ENCODE measurements at regions not wholly inside any gene's neighbourhood (a gene's known extent, or its start where the extent isn't known, plus 50 kb on each side); places are given as distances from the start of the nearest gene placed in this dataset.

DNA sequence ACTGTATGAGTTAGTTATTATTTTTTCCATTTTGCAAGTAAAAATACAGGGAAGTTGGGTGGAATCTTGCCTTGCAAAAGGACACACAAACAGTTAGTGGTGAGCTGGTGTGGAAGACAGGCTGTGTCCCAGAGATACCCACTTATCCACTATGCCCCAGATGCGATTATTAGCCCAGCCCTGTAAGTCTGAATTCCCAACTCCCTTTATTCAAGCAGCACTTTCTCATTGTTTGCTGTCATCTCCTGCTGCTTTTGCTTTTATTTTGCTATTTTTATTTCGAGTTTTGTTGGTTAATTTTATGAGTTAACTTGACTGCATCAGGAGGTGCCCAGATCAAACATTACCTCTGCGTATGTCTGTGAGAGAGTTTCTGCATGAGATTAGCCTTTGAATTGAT, 239.4 kb downstream of the DOK5 start:
- H3K27ac ChIP-seq (ENCODE audit: insufficient read depth, low read length): no peak overlapping the region
- no peak overlapping the region for H3K4me3 ChIP-seq (replicated peaks in 1 of 4; ENCODE audit: control extremely low read depth in 1 of 4, insufficient read depth in 1 of 4, low read depth in 3 of 4, low read length in 4 of 4)
- no peak overlapping the region for H3K4me2 ChIP-seq (ENCODE audit: extremely low read depth, insufficient read depth, low read length)
- no peaks in the 10 kb centered on the region for H3K79me2 ChIP-seq (ENCODE audit: control insufficient read depth, insufficient read depth, low read length)
- H3K27me3 ChIP-seq (ENCODE audit: control insufficient read depth, insufficient read depth, low read length): no peaks in the 10 kb centered on the region
- no peaks in the 10 kb centered on the region for H3K4me1 ChIP-seq (ENCODE audit: control insufficient read depth, extremely low read depth, insufficient read depth, low read length)
- H3K9me3 ChIP-seq (ENCODE audit: control insufficient read depth, insufficient read depth, low read depth, low read length): no peaks in the 10 kb centered on the region
- no peak overlapping the region for H2AFZ ChIP-seq (ENCODE audit: low read length)
- H3K9ac ChIP-seq (ENCODE audit: insufficient read depth, low read length): no peak overlapping the region
- no peak for TF ChIP-seq EZH2 (IDR thresholded peaks at IDR 0.05; ENCODE audit: low read length, missing control alignments)
- TF ChIP-seq, protein P1, sequence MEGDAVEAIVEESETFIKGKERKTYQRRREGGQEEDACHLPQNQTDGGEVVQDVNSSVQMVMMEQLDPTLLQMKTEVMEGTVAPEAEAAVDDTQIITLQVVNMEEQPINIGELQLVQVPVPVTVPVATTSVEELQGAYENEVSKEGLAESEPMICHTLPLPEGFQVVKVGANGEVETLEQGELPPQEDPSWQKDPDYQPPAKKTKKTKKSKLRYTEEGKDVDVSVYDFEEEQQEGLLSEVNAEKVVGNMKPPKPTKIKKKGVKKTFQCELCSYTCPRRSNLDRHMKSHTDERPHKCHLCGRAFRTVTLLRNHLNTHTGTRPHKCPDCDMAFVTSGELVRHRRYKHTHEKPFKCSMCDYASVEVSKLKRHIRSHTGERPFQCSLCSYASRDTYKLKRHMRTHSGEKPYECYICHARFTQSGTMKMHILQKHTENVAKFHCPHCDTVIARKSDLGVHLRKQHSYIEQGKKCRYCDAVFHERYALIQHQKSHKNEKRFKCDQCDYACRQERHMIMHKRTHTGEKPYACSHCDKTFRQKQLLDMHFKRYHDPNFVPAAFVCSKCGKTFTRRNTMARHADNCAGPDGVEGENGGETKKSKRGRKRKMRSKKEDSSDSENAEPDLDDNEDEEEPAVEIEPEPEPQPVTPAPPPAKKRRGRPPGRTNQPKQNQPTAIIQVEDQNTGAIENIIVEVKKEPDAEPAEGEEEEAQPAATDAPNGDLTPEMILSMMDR (conservative IDR thresholded peaks at IDR 0.05 in 1 of 2, IDR thresholded peaks at IDR 0.05 in 1 of 2; ENCODE audit: low read depth in 1 of 2, low read length in 2 of 2): no peak
- no peaks in the 10 kb centered on the region for H3K36me3 ChIP-seq (ENCODE audit: control insufficient read depth, insufficient read depth, low read length)
- no peak for DNase-seq (ENCODE audit: low read depth in 2 of 2)
- no peaks in the 10 kb centered on the region for H4K20me1 ChIP-seq (ENCODE audit: control insufficient read depth, extremely low read depth, insufficient read depth, low read length)

- TF ChIP-seq EZH2 (IDR thresholded peaks at IDR 0.05; ENCODE audit: low read length, missing control alignments): no peak
- TF ChIP-seq, protein P1 (conservative IDR thresholded peaks at IDR 0.05 in 1 of 2, IDR thresholded peaks at IDR 0.05 in 1 of 2; ENCODE audit: low read depth in 1 of 2, low read length in 2 of 2): no peak
- Histone ChIP-seq H2AFZ (ENCODE audit: low read length) (no peak overlapping the region), H3K27ac (ENCODE audit: insufficient read depth, low read length) (no peak overlapping the region)
Measured at GRCh38 chr20:54713727-54714126, 238.3 kb downstream of the DOK5 start.

GRCh38 chr20:54711071-54711470, 235.7 kb downstream of the DOK5 start:
- no peak overlapping the region for H2AFZ ChIP-seq (ENCODE audit: low read length)
- no peaks in the 10 kb centered on the region for H4K20me1 ChIP-seq (ENCODE audit: control insufficient read depth, extremely low read depth, insufficient read depth, low read length)
- H3K9me3 ChIP-seq (ENCODE audit: control insufficient read depth, insufficient read depth, low read depth, low read length): no peaks in the 10 kb centered on the region
- H3K27me3 ChIP-seq (ENCODE audit: control insufficient read depth, insufficient read depth, low read length): no peaks in the 10 kb centered on the region
- H3K9ac ChIP-seq (ENCODE audit: insufficient read depth, low read length): no peak overlapping the region
- H3K4me3 ChIP-seq (replicated peaks in 1 of 4; ENCODE audit: control extremely low read depth in 1 of 4, insufficient read depth in 1 of 4, low read depth in 3 of 4, low read length in 4 of 4): no peak overlapping the region
- no peak overlapping the region for H3K27ac ChIP-seq (ENCODE audit: insufficient read depth, low read length)
- H3K79me2 ChIP-seq (ENCODE audit: control insufficient read depth, insufficient read depth, low read length): no peaks in the 10 kb centered on the region
- H3K36me3 ChIP-seq (ENCODE audit: control insufficient read depth, insufficient read depth, low read length): no peaks in the 10 kb centered on the region
- H3K4me2 ChIP-seq (ENCODE audit: extremely low read depth, insufficient read depth, low read length): no peak overlapping the region
- no peak for DNase-seq (ENCODE audit: low read depth in 2 of 2)
- no peaks in the 10 kb centered on the region for H3K4me1 ChIP-seq (ENCODE audit: control insufficient read depth, extremely low read depth, insufficient read depth, low read length)
- TF ChIP-seq EZH2 (IDR thresholded peaks at IDR 0.05; ENCODE audit: low read length, missing control alignments): no peak
- TF ChIP-seq, protein P1 (conservative IDR thresholded peaks at IDR 0.05 in 1 of 2, IDR thresholded peaks at IDR 0.05 in 1 of 2; ENCODE audit: low read depth in 1 of 2, low read length in 2 of 2): no peak

More at GRCh38 chr20:54713727-54714126, 238.3 kb downstream of the DOK5 start:
- Histone ChIP-seq H3K79me2 (ENCODE audit: control insufficient read depth, insufficient read depth, low read length) (no peaks in the 10 kb centered on the region), H4K20me1 (ENCODE audit: control insufficient read depth, extremely low read depth, insufficient read depth, low read length) (no peaks in the 10 kb centered on the region), H3K36me3 (ENCODE audit: control insufficient read depth, insufficient read depth, low read length) (no peaks in the 10 kb centered on the region), H3K27me3 (ENCODE audit: control insufficient read depth, insufficient read depth, low read length) (no peaks in the 10 kb centered on the region), H3K9me3 (ENCODE audit: control insufficient read depth, insufficient read depth, low read depth, low read length) (no peaks in the 10 kb centered on the region), H3K9ac (ENCODE audit: insufficient read depth, low read length) (no peak overlapping the region), H3K4me2 (ENCODE audit: extremely low read depth, insufficient read depth, low read length) (no peak overlapping the region), H3K4me1 (ENCODE audit: control insufficient read depth, extremely low read depth, insufficient read depth, low read length) (no peaks in the 10 kb centered on the region), H3K4me3 (replicated peaks in 1 of 4; ENCODE audit: control extremely low read depth in 1 of 4, insufficient read depth in 1 of 4, low read depth in 3 of 4, low read length in 4 of 4) (no peak overlapping the region)
- DNase-seq (ENCODE audit: low read depth in 2 of 2): no peak

Measured in fibroblast of lung (primary cell).